ENCODE measurements at regions not wholly inside any gene's neighbourhood (a gene's known extent, or its start where the extent isn't known, plus 50 kb on each side); places are given as distances from the start of the nearest gene placed in this dataset.
"Not testable (repeated sequence)": the region's sequence is repeated elsewhere in the genome, so short reads cannot be mapped to it uniquely, and the experiment has no call there.

GRCh38 chr7:53413021-53413420, 377.6 kb downstream of the POM121L12 start:
- DNase-seq = no peak

GRCh38 chr7:53415816-53416215, 380.4 kb downstream of the POM121L12 start:
- no peak for DNase-seq

- no peak for DNase-seq
These were observed 383.5 kb downstream of the POM121L12 start for GRCh38 chr7:53418834-53419482.

- no peak for DNase-seq
These were observed 385.1 kb downstream of the POM121L12 start for GRCh38 chr7:53420550-53420949.

- peak; percentile 14 to 19 for DNase-seq
These were observed 386.9 kb downstream of the POM121L12 start for GRCh38 chr7:53422291-53422690.

GRCh38 chr7:53426145-53426750, 390.8 kb downstream of the POM121L12 start:
- DNase-seq = no peak

GRCh38 chr7:53428045-53428444, 392.6 kb downstream of the POM121L12 start:
- DNase-seq = no peak

GRCh38 chr7:53431901-53432300, 396.5 kb downstream of the POM121L12 start:
- no peak for DNase-seq

GRCh38 chr7:53437336-53437735, 401.9 kb downstream of the POM121L12 start:
- DNase-seq = no peak

GRCh38 chr7:53446170-53446569, 410.7 kb downstream of the POM121L12 start:
- no peak for DNase-seq

GRCh38 chr7:53458636-53459035, 423.2 kb downstream of the POM121L12 start:
- DNase-seq = no peak

GRCh38 chr7:53466371-53466770, 430.9 kb downstream of the POM121L12 start:
- no peak for DNase-seq

- DNase-seq = no peak
These were observed 435.0 kb downstream of the POM121L12 start for GRCh38 chr7:53470336-53470970.

- no peak for DNase-seq
These were observed 437.9 kb downstream of the POM121L12 start for GRCh38 chr7:53473371-53473770.

GRCh38 chr7:53475776-53476175, 440.3 kb downstream of the POM121L12 start:
- no peak for DNase-seq

- no peak for DNase-seq
These were observed 441.1 kb downstream of the POM121L12 start for GRCh38 chr7:53476566-53476965.

- DNase-seq = peak; percentile 67 to 73
These were observed 449.9 kb downstream of the POM121L12 start for GRCh38 chr7:53485354-53485753.

GRCh38 chr7:53491051-53491450, 455.6 kb downstream of the POM121L12 start:
- DNase-seq = no peak

GRCh38 chr7:53495181-53495580, 459.7 kb downstream of the POM121L12 start:
- not testable (repeated sequence) for DNase-seq

- DNase-seq = no peak
These were observed 464.6 kb downstream of the POM121L12 start for GRCh38 chr7:53500076-53500475.

GRCh38 chr7:53504914-53505313, 469.5 kb downstream of the POM121L12 start:
- DNase-seq = no peak

GRCh38 chr7:53518319-53518718, 482.9 kb downstream of the POM121L12 start:
- no peak for DNase-seq

GRCh38 chr7:53520841-53521240, 485.4 kb downstream of the POM121L12 start:
- DNase-seq = no peak

GRCh38 chr7:53521638-53522184, 486.3 kb downstream of the POM121L12 start:
- no peak for DNase-seq

Measured in SHP77 (cell line).